ENCODE measurements at regions not wholly inside any gene's neighbourhood (a gene's known extent, or its start where the extent isn't known, plus 50 kb on each side); places are given as distances from the start of the nearest gene placed in this dataset.

DNA sequence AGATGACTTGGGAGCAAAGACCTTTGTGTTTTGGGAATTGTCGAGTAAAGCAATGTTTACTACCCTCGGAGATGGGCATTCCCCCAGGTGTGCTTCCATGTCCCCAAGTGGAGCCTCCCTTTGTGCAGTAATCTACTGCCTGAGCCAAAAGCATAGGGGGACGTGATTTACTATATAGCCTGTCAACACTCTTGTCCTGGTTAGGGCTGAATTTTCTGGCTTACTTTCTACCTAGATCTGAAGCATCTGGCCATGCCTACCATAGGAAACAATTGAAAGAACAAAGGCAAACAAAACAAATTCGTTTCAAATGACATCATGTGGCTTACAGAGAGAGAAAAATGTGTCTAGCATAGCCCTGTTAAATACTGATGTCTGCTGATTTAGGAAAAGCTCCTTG, 350.6 kb downstream of the SAMD5 start:
- DNase-seq (ENCODE audit: low read depth in 3 of 3), result no peak

DNA sequence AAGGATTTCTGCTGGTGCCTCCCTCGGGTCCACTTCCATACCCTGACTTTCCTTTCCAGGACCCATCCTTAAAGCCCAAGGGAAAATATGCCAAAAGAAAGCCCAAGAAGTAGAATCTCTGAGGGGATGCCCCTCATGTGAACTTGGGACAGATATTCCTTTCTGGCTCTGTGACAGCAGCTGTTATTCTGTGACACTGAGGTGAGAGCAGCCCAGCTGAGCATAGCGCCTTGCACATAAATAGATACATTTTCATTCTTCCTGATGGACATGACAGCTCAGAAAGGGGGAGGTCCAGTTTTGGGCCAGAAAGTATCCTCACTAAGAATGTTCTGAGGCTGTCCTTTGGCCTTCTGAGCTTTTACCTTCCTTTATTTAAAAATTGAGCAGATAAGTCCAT, 353.2 kb downstream of the SAMD5 start:
- no peak for DNase-seq (ENCODE audit: low read depth in 3 of 3)

DNA sequence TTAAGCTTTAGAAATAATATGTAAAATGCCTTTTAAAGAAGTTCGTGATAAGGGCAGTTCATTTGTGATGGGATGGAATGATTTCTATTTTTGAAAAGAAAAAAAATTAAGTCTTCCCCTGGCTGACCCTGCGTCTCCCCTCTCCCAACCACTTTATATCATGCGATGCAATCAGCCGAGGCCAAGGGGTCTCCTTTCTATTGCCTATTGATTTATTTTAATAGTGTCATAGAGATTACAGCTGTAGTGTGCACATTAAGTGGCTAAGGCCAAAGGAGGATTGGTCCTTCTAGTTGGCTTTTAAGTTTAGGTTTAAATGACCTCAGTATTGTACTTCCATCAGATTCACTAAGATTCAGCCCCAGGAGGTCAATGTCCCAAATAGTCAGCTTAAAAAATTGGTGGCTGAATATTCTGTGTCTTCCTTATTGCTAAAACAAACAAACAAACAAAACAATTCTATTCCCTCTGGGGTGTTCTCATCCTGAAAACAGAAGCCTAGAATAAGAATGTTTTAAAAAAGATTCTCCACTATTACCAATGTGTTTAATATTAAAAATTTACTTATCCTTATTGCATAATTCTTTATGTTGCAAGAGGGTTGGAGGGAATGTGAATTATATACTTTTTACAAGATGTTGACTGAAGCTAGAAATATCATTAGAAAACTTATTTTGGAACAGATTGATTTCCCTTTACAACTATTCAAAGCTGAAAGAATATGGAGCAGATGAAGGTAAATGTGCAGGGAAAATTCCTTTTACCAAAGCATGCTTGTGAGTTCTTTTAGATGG, 359.1 kb downstream of the SAMD5 start:
- no peak for DNase-seq (ENCODE audit: low read depth in 3 of 3)

DNA sequence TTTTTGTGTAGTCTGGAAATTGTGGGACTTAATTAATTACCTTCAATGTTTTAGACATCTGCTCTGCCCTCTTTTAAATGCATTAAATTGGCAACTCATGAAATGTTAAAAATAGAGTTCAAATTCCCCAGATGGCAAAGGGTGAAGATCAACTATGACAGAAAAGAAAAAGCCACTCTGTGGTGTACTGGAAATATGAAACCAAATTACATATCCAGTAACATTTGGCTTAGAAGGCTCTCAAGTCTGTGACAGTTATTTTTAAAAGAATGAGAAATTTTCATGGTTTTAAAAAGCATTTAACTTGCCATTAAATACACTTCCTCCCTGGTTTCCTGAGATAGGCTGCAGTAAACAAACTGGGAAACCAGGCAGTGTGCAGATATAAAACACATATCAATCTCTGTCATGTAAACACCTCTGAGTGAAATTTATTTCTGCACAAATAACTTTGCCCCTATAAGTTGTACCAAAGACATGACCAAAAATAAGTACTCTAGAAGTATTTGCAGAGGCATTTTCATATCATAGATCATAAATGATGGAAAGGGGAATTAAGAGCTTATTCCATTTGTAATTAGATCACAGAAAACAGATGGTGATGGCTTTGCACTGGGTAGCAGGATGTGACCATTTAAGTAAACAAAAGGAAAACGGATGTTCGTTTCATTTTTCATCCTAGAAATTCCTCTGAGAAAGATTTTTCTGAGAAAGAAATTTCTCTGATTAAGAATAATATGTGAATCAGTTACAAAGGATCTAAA, 360.1 kb downstream of the SAMD5 start:
- DNase-seq (ENCODE audit: low read depth in 3 of 3), result no peak

- DNase-seq (ENCODE audit: low read depth in 3 of 3), result no peak
These were observed 360.7 kb downstream of the SAMD5 start for GRCh38 chr6:147869201-147869600.

DNA sequence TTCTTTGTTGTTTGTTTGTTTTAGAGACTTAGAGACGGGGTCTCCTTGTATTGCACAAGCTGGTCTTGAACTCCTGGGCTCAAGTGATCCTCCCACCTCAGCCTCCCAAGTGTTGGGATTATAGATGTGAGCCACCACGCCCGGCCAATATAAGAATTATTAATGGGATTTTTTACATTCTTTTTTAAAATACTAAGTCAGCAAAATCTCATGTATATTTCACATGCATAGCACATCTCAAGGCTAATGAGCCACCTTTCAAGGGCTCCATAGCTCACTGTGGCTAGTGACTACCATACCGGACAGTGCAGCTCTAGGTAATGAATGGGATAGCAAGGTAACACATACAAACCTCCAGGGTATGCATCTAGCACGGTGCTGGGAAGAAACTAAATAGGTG, 361.4 kb downstream of the SAMD5 start:
- DNase-seq (ENCODE audit: low read depth in 3 of 3), result no peak

- no peak for DNase-seq (ENCODE audit: low read depth in 3 of 3)
These were observed 362.1 kb downstream of the SAMD5 start for GRCh38 chr6:147870506-147871110.

GRCh38 chr6:147872002-147872401, 363.5 kb downstream of the SAMD5 start:
- DNase-seq (ENCODE audit: low read depth in 3 of 3), result no peak

- no peak for DNase-seq (ENCODE audit: low read depth in 3 of 3)
These were observed 365.3 kb downstream of the SAMD5 start for GRCh38 chr6:147873816-147874215.

DNA sequence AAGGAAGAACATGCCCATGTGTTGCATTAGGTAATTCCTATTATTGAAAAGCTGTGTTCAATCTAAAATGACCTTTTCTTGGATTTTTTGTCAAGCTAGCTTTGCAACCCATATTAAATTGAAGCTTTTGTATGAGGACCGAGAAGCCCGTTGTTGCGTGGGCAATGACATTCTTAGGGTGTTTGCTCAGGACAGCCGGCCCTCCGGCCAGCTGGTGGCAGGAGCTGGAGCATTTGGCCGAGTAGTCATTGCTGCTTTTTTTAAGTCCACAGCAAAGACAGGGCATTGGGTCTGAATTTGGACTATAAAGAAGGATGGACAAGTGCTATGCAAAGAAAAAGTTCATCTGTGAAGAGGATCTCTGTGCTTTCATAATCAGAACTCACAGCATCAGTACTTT, 365.8 kb downstream of the SAMD5 start:
- no peak for DNase-seq (ENCODE audit: low read depth in 3 of 3)

- DNase-seq (ENCODE audit: low read depth in 3 of 3), result no peak
These were observed 370.6 kb downstream of the SAMD5 start for GRCh38 chr6:147879031-147879580.

GRCh38 chr6:147881432-147881831, 372.9 kb downstream of the SAMD5 start:
- no peak for DNase-seq (ENCODE audit: low read depth in 3 of 3)

DNA sequence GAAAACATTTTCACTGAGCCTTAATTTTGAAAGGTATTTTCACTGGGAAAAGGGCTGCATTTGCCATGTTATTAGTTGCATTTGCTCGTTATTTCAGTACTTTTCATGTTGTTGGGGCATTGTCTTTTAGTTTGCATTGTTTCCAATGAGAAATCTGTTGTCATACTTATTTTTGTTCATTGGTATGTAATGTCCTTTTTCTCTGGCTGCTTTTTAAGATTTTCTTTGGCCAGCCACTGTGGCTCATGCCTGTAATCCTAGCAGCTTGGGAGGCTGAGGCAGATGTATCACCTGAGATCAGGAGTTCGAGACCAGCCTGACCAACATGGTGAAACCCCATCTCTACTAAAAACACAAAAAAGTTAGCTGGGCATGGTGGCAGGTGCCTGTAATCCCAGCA, 379.9 kb downstream of the SAMD5 start:
- DNase-seq (ENCODE audit: low read depth in 3 of 3), result no peak

- DNase-seq (ENCODE audit: low read depth in 3 of 3), result no peak
These were observed 383.2 kb downstream of the SAMD5 start for GRCh38 chr6:147891671-147892070.

DNA sequence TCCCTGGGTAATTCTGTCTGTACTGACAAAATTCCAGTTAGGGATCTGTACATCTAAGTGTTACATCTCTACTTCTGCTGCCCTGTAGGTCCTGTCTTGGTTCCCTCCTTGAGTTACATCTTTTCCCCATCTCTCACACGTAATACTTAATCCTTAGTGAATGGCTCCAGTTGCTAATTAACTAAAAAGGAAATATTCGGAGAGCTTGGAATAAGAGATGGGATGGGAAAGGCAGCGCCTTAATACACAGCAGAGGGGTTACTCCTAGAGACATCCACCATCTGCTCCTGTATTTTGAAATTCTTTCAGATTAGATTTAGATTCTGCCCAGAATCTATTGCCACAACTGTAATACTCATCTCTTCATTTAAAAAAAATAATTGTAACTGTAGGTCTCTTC, 384.0 kb downstream of the SAMD5 start:
- DNase-seq (ENCODE audit: low read depth in 3 of 3), result no peak

- no peak for DNase-seq (ENCODE audit: low read depth in 3 of 3)
These were observed 386.8 kb downstream of the SAMD5 start for GRCh38 chr6:147895272-147895671.

DNA sequence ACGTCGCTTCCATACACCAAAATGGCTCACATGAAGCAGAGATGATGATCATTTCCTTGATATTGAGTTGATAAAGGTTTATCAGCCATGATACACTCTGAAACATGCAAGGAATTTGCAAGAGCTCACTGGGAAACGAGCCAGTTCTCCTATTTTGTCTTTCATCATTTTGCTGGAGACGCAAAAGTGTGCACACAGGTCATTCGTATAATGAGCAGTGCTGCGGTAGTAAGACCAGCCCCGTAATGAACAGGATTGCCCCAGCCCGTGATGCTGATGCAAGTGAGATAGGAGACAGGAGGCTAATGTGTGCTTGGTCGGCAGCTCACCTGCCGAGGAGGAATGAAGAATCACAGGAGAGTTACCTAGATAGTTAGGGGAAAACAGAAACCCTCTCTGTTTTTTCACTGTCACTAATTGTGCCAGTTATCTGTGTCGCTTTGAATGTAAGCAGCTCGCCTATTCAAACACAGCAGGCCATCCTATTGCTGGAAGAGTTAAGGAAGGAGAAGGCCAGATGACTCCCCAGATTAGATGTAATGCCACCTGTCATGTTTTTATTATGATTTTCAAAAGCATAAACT, 391.8 kb downstream of the SAMD5 start:
- no peak for DNase-seq (ENCODE audit: low read depth in 3 of 3)

- DNase-seq (ENCODE audit: low read depth in 3 of 3), result no peak
These were observed 394.8 kb downstream of the SAMD5 start for GRCh38 chr6:147903321-147903720.

DNA sequence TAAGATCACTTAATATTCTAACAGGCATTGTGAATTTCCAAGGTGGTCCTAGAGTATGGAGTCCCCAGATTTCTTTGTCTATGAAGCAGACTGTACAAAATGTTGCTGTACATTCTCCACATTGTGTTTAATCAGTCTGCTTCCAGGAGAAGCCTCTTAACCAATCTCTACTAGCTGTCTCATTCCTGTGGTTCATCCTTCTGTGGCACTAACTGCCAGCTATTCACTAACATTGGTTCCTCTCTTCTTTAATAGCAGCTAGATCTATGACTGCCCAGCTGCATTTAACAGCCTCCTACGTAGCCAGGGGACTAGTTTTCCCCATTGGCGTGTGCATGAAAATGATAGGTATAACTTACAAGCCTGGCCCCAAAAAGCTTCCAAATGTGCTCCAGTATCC, 395.4 kb downstream of the SAMD5 start:
- no peak for DNase-seq (ENCODE audit: low read depth in 3 of 3)

- no peak for DNase-seq (ENCODE audit: low read depth in 3 of 3)
These were observed 395.9 kb downstream of the SAMD5 start for GRCh38 chr6:147904416-147904815.

DNA sequence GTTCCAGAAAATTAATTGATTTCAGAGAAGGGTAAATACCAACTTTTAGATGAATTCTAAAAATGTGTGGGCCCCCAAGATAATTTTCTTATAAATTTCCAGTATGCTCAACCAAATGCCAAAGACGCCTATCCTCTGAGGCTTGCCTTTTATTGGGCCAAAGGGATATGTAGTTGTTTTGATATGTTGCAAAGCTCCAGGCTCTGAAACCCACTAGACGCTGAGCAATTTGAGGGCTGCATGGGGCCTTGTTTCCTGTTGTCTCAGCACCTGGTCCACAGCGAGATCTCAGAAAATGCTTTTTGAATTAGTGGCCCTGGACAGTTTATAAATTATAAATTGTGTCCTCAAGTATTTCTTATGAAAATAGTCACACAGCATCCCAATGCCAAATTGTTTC, 397.2 kb downstream of the SAMD5 start:
- DNase-seq (ENCODE audit: low read depth in 3 of 3), result no peak

DNA sequence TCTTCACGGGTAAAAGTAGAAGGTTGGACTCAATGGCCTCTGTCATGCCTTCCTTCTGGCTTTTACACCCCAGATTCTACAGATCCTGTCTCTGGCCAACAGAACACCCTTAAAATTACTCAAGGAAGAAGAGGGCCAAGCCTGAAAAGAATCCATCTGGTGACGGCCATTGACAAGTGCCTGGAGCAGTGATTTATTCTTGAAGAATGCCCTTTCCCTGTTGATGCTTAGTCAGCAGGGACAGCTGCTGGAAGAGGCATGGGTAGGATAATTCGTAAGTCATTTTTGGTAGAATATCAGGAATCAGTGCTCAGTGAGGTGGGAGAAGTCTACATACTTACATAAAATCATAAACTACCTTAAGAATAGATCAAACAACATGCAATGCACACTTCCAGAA, 397.9 kb downstream of the SAMD5 start:
- DNase-seq (ENCODE audit: low read depth in 3 of 3), result no peak
